ENCODE measurements at regions not wholly inside any gene's neighbourhood (a gene's known extent, or its start where the extent isn't known, plus 50 kb on each side); places are given as distances from the start of the nearest gene placed in this dataset.

GRCh38 chr15:46710401-46710960, 1006.8 kb upstream of the SEMA6D start:
- TF ChIP-seq HNF4G (IDR thresholded peaks at IDR 0.05) (no peak), FOXA2 (IDR thresholded peaks at IDR 0.05) (no peak), JUND (IDR thresholded peaks at IDR 0.05) (no peak), CTCF (IDR thresholded peaks at IDR 0.05; ENCODE audit: low read depth, low read length, missing input control) (no peak), NR2F2 (IDR thresholded peaks at IDR 0.05) (no peak), GABPA (IDR thresholded peaks at IDR 0.05 in 1 of 2, conservative IDR thresholded peaks at IDR 0.05 in 1 of 2) (no peak), SP1 (IDR thresholded peaks at IDR 0.05) (no peak), REST (IDR thresholded peaks at IDR 0.05) (no peak), RAD21 (IDR thresholded peaks at IDR 0.05) (no peak)

GRCh38 chr15:46713045-46713444, 1004.3 kb upstream of the SEMA6D start:
- 77% methylated on average over 2 of the region's 2 CpGs for WGBS
- no peaks in the 10 kb centered on the region for H3K4me1 ChIP-seq (ENCODE audit: control insufficient read depth in 4 of 4, insufficient read depth in 4 of 4, low read length in 3 of 4)

More at GRCh38 chr15:46710401-46710960, 1006.8 kb upstream of the SEMA6D start:
- Histone ChIP-seq H3K4me1 (ENCODE audit: control insufficient read depth in 4 of 4, insufficient read depth in 4 of 4, low read length in 3 of 4) (no peaks in the 10 kb centered on the region), H3K36me3 (ENCODE audit: control insufficient read depth in 4 of 4, insufficient read depth in 3 of 4, low read depth in 1 of 4, low read length in 3 of 4) (no peaks in the 10 kb centered on the region), H3K9ac (ENCODE audit: low read depth in 1 of 2, low read length in 2 of 2) (no peak overlapping the region), H3K9me3 (ENCODE audit: control insufficient read depth in 4 of 4, low read length in 3 of 4) (no peaks in the 10 kb centered on the region), H3K4me3 (ENCODE audit: low read depth in 1 of 3, low read length in 3 of 3) (no peak overlapping the region), H3K27me3 (ENCODE audit: control insufficient read depth in 4 of 4, insufficient read depth in 4 of 4, low read length in 3 of 4) (no peaks in the 10 kb centered on the region), H3K27ac (ENCODE audit: low read depth in 1 of 2, low read length in 2 of 2) (no peak overlapping the region)
- 68% methylated on average over 6 of the region's 6 CpGs for WGBS
- DNase-seq (ENCODE audit: low spot score), result no peak

More at GRCh38 chr15:46713045-46713444, 1004.3 kb upstream of the SEMA6D start:
- H3K27ac ChIP-seq (ENCODE audit: low read depth in 1 of 2, low read length in 2 of 2), result no peak overlapping the region
- H3K27me3 ChIP-seq (ENCODE audit: control insufficient read depth in 4 of 4, insufficient read depth in 4 of 4, low read length in 3 of 4), result no peaks in the 10 kb centered on the region
- H3K9ac ChIP-seq (ENCODE audit: low read depth in 1 of 2, low read length in 2 of 2), result no peak overlapping the region
- TF ChIP-seq MAX (IDR thresholded peaks at IDR 0.05), result no peak
- TF ChIP-seq RAD21 (IDR thresholded peaks at IDR 0.05), result no peak
- no peak for TF ChIP-seq CTCF (IDR thresholded peaks at IDR 0.05; ENCODE audit: low read depth, low read length, missing input control)
- no peak for TF ChIP-seq ZBTB33 (IDR thresholded peaks at IDR 0.05)
- TF ChIP-seq JUND (IDR thresholded peaks at IDR 0.05), result no peak
- no peaks in the 10 kb centered on the region for H3K36me3 ChIP-seq (ENCODE audit: control insufficient read depth in 4 of 4, insufficient read depth in 3 of 4, low read depth in 1 of 4, low read length in 3 of 4)
- H3K9me3 ChIP-seq (ENCODE audit: control insufficient read depth in 4 of 4, low read length in 3 of 4), result no peaks in the 10 kb centered on the region
- no peak overlapping the region for H3K4me3 ChIP-seq (ENCODE audit: low read depth in 1 of 3, low read length in 3 of 3)
- DNase-seq (ENCODE audit: low spot score), result no peak
